GM19351 (cell line): ENCODE measurements at regions not wholly inside any gene's neighbourhood (a gene's known extent, or its start where the extent isn't known, plus 50 kb on each side); places are given as distances from the start of the nearest gene placed in this dataset.

Experiments used
- ATAC-seq: cut with Tn5 transposase; IDR thresholded peaks from one replicate; pipeline ENCODE4 v1.9.1; 2021; ENCODE audit warnings: mild to moderate bottlenecking, moderate library complexity; ENCODE audit not compliant: unreplicated experiment

DNA sequence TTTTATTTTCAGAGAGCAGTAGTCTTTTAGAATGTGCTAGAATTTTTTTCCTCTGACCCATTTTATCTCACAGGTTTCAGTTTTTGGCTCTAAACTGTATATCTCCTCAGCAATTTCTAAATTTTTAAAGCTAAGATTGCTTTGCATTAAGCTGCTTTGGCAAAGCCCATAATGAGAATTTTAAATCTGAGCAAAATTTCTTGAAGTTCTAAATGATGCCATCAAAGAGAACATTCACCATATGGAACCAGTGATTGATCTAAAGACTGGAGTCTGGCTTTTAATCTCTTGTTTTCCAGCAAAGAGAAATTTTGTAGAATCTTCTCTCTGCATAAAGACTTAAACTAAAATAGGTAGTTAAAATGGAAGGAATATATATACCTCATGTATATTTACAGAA, 313.6 kb downstream of the TBC1D32 start:
- ATAC-seq: no peak

DNA sequence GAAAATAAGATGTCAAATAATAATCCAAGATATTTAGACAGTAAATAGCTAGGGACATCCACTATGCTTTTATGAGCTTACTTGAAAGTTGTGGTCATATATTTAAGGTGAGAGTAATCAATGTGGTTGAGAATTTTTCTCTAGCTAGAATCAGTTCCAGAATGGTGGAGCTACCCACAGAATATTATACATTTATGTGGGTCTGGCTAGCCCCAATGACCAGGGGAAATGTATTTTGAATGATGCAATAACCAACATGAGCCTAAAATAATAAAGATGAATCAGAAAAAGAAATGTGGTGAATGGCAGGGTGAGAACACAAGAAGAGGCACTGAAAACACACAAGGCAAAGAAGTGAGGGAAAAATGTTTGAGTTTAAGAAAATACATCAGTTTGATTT, 325.7 kb downstream of the TBC1D32 start:
- ATAC-seq: peak; percentile 72

DNA sequence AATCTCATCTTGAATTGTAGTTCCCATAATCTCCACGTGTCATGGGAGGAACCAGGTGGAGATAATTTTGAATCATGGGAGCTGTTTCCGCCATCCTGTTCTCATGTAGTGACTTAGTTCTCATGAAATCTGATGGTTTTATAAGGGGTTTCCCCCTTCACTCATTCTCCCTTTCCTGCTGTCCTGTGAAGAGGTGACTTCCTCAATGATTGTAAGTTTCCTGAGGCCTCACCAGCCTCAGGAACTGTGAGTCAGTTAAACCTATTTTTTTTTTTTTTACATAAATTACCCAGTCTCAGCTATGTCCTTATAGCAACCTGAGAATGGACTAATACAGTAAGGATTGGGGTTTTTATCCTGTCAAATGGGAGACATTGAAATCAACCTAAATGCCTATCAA, 328.3 kb downstream of the TBC1D32 start:
- no peak for ATAC-seq

DNA sequence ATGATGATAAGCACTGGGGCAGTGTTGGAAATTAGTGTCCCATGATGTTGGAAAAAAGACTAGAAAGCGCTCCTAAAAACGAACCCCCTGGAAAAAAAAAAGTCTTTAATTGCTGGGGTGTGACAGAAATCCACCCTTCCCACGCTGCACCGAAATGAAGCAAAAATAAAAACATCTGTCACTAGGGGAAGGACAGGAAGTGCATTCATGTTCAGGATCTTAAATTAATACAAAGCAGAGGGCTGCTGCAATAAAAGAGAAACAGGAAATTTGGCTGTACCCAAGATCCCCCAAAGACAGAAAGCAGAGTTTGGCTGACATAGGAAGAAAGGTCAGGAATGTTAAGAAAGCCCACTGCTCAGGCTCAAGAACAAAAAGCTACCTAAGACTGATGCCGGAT, 333.9 kb downstream of the TBC1D32 start:
- peak; percentile 43 for ATAC-seq

DNA sequence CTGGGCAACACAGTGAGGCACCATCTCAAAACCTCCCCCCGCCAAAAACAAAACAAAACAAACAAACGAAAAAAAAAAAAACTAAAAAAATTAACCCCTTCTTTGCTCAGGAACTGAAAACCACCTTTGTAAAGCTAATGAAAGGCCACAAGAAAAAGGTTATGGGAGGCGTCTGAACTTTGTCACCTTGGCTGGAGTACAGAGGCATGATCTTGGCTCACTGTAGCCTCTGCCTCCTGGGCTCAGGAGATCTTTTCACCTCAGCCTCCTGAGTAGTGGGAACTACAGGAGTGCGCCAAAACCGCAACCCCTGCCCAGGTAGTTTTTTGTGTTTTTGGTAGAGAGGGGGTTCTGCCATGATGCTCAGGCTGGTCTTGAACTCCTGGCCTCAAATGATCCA, 337.9 kb downstream of the TBC1D32 start:
- no peak for ATAC-seq

DNA sequence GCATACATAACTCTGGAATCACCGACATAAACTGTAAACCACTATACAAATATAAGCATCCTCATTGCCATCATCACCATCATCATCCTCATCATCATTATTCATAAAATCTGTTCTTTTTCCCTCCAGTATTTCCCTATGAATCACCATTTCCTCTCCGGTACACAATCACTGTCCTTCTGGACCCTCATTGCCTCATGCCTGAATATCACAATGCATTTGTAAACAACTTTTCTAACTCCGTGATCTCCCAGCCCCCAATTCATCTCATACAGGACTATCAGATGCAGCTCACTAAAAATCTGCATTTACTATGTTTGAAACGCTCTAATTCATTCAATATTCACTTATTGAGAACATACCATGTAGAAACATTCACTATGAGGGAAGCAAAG, 339.7 kb downstream of the TBC1D32 start:
- no peak for ATAC-seq

DNA sequence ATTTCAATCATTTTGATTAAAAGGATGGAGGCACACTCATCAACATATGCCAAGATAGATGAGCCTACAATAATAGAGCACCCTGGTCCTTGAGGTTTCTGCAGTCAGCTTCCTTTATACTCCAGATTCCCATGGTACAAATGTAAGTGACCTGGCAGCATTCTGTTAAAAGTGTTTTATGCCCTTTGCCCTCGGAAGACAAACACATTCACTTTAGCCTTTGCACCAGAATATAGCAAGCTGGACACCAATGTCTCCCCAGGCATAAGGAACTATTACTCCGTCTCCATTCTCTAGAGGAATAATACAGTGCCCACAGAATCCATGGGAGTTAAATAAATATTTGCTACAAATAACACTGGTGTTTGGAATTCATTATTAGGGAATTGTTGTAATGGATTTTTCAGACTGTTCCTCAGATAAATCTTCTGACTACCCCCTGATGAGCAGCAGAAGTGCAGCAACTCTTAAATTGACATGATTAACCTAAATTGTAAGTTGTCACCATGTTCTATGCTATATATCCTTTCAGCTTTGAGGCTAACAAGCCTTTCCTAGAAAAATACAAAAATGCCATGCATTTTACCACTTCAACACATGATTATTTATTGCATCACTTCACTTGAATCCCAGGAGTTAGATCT, 340.2 kb downstream of the TBC1D32 start:
- ATAC-seq: no peak

DNA sequence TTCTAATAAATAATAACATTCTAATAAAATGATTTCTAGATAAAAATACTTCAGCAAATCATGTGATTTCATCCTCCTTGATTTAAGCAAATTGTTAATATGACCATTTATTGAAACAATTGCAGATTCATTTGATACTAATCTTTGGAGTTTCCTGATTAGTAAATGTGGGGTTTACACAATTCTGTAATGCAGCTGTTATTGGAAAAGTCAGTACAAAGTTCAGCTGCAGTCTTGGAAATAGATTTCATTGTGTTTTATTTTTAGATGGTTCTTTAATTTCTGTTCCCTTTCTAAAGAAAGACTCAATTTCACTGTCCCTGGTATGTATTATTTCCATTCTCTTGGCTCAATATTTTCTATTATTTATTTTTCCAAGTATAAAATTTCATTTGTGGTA, 342.0 kb downstream of the TBC1D32 start:
- ATAC-seq: no peak

DNA sequence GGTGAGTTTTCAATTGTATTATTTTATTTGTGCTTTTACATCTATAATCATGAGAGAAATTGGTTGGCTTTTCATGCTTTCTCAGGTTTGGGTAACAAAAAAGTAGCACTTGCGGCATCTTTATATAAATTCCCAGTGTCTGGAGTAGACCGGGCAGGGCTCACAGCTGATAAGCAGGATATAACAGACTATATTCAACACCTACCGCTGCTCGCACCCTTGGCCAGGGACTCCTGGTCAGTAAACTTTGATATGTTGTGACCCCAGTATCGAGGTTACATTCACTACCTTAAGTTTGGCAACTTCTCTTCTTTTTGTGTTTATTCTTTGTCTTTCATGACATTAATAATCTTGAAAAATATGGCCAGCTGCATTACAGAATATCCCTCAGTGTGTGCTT, 343.4 kb downstream of the TBC1D32 start:
- ATAC-seq: no peak

DNA sequence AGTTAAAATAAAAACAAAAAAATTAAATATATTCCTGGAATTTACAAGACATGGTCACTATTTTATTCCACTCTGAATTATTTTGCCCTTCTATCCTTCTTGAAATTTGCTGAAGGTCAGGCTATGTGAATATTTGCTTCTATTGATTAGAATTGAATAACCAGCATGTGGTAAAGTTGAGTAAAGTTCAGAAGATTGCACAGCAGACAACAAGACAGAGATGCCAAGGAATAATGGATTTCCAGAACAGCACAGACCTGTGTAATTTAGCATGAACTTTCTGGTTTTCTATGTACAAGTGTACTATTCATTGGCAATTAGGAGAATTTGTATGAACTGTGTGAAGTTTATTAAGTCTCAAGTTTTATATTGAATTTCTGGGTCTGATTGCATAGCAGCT, 352.4 kb downstream of the TBC1D32 start:
- no peak for ATAC-seq

DNA sequence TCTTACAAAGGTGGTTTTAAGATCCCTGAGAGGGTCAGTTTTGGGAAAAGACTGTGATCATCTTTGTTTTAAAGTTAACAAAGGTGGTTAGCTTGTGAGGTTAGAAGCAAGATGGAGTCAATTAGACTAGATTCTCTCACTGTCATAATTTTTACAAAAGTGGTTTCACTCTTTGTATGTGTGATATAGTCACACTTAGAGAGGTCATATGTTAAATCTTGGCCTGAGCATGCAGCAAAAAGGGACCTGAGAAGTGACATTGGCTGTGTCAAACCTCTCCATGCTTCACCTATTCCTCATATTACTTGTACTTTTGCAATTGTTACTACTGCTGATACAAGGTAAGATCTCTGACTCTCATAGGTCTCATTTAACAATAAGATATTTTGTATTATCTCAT, 368.0 kb downstream of the TBC1D32 start:
- peak; percentile 43 for ATAC-seq

DNA sequence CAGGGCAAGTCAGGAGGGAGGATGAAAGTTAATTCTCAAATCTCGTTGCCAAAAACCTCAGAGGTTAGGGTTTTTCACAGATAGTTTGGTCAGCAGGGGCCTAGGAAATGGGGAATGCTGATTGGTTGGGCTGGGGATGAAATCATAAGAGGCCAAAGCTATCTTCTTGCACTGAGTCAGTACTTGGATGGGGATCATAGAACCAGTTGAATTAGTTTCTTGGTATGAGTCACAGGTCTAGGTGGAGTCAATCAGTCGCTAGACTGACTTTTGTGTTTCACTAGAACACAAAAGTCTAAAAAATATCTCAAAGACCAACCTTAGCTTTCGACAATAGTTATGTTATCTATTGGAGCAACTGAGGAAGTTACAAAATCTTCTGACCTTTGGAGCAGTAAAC, 368.5 kb downstream of the TBC1D32 start:
- ATAC-seq: peak; percentile 63

DNA sequence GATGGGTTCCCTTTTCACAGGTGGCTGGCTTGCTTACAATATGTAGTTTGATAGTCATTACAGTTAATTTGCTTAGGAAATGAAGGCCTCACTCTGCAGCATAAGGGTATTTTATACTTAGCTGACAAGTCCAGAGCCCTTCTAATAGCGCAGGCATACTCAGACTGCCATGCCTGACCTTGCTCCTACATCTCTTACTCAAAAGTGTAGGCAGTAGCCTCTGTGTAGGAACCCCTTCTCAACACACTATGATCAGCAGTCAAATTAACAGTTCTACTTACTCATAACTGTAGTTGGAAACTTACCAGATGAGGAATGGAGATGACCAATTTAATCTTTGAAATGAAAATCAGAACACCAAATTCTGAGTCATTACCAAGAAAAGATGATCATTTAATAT, 373.5 kb downstream of the TBC1D32 start:
- peak; percentile 65 for ATAC-seq

DNA sequence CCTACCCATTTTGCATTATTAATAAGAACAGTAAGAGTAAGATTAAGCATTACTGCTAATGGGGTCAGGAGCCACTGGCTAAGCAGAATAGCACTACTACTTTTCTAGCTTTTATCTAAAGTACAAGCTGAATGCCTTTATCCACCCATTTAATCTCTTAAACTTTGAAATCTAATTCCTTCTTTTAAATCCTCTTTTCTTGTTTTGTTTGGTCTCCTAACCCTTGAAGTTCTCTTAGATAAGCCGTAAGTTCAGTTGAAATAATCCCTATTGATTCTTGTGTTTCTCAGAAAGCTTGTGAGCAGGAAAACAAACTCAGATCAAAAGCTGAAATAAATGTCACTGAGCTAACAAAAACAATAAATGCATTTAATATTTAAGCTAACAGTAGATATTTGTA, 380.2 kb downstream of the TBC1D32 start:
- no peak for ATAC-seq

DNA sequence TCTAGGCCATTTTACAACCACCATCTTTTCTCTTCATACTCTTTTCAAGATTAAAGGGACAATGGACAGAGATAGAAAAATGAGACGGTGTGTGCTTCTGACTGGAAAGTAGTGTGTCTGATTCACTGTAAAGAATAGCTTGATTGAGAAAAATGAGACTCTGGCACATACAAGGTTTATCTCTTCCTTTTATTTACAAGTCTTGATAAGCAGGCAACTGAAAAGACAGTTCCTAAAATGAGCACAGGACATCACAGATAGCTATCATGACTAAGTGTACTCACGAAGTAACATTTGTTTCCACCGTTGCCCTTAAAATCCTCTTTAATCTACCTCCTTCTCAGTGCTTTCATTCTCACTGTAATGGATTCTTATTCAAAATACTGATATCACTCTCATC, 383.0 kb downstream of the TBC1D32 start:
- ATAC-seq: no peak

DNA sequence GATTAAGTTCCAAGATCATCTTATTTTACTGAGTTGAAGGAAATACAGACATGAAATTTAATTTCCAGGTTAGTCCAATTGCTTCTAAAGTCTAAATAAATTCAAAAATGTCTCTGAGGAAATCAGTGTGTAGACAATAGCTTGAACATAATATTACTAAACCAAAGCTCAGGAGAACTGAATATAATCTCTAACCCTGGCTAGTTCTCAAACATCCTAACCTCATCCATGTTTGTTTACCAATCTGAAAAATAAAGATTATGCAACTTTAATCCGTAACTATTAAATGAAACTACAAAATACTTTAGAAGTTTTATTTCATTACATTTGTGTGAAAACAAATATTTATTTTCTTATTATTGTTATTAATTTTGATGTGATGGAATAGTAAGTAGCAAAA, 387.2 kb downstream of the TBC1D32 start:
- ATAC-seq: no peak

DNA sequence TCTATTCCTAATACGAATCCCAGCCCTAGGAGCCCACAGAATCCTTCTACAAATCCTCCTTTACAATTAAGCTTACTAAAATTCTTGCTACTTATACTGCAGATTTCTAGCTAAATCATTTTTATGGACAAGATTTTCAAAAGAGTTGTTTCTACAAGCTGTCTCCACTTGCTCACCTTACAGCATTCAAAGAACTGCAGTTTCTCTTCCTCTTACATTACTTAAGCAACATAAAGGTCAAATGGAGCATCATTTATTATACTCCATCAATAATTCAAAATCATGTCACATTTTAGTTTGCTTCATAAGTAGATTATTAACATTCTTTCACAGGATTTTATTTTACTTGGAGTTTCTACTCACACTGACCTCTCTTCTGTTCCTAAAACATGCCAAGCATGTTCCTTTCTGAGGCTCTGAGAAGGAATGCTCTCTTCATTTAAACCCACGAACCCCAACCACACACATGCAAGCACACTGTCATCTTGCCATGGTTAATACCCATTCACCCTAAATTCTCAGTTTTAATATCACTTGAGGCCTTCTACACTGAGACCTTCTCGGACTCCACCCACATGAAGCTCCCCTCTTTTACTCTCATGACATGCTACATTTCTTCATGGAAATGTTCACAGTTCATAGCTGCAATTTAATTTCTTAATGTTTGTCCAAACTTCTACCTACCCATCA, 388.2 kb downstream of the TBC1D32 start:
- peak; percentile 71 for ATAC-seq

DNA sequence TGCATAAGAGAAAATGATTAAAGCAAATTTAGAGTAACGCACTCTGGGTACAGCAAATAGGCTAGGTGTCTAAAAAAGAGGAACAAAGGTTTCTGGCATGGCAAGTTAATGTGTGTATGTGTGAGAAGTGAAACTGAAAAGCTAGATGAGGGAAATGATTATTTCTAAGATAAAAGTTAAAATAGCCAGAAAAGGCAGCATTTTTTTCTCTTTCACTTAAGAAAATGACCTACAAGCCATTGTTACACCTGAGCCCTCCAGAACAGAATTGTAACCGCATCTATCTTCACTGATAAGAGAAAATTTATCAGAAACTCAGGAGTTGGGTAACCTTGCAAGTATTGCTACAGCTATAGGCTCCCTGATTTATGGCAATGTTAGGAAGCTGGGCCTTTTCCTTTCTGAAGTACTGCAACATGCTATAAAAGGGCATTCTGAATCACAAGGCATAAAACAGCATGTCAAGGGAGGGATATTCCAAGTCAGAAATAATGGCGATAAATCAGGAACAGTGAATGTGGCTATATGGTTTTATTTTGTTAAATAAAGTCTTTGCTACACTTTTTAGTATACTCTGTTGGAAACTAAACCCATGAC, 395.3 kb downstream of the TBC1D32 start:
- peak; percentile 96 for ATAC-seq

DNA sequence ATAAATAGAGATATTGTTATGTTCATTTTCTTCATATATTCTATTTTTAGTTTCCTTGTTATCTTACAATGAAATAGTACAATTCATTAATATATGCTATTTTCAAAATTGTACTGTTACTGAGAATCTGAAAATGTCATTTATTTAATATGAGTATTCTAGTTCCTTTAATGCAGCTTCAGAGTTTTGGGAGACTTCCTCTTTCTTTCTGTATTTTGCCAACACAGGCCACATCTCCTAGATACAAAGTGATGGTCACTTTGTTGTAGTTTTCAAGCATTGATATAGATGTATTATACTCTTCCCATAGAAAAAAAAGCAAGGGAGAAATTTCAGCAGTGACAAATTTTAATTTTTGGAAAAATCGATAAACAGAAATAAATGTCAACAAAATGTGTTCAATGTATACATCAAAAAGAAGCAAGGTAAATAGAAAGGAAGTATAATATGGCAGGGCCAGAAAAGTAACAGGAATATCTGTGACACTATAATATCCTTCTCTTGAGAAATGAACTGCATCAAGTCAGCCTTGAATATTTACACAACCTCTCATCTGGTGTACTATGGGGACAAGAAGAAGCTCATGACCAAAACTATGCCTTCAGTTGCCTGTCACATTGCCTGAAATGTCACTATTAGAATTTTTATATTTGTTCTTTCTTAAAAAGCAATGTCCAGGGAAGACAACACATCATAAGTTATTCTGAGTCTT, 396.0 kb downstream of the TBC1D32 start:
- ATAC-seq: peak; percentile 40

DNA sequence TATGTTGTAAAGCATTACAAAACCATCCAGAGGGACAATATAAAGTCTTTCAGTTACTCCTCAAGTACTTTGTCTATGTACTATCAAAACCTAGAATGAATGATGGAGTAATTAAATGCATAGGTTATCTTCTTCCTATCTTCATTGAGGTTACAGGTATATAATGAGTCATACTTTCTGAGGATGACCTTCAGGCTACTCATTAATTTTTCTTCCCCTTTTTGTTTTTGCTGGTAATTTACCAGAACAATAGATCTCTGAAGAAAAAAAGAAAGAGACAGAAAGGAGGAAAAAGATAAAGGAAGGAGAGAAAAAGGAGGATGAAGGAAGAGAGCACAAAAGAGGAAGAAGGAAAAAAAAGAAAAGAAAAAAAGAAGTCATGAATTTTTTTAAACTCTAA, 398.4 kb downstream of the TBC1D32 start:
- peak; percentile 31 for ATAC-seq

DNA sequence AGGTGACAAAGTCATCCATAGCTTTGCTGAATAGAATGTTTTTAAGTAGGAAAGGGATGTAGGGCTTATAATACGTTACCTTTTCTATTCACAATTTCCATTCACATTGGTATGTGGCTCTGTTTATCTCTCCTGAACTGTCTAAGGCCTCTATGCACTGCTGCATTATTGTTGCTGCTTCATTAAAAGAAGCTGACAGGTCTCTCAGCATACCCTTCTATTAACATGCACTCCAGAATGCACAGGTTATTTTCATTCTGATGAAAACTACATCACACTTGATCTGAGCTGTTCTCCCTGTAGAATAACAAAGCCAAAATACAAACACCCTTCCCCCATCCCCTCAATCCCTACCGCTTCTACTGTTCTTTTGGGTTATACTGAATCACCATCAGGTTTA, 399.3 kb downstream of the TBC1D32 start:
- no peak for ATAC-seq
